C4-2B (cell line): ENCODE measurements at regions not wholly inside any gene's neighbourhood (a gene's known extent, or its start where the extent isn't known, plus 50 kb on each side); places are given as distances from the start of the nearest gene placed in this dataset.

ENCODE experiments used
- H3K27ac ChIP-seq: fragments of 450-650 bp; 2 replicates; pipeline ENCODE4 v1.5.1; 2017
- ZFX ChIP-seq: fragments of 450-650 bp; IDR thresholded peaks from 2 replicates; pipeline ENCODE4 v1.6.1; 2017
- TF ChIP-seq, protein P1 (sequence below): fragments of 450-650 bp; conservative IDR thresholded peaks from 2 replicates; pipeline ENCODE4 v1.5.1; 2017; ENCODE audit warnings: mild to moderate bottlenecking

- TF ChIP-seq, protein P1, sequence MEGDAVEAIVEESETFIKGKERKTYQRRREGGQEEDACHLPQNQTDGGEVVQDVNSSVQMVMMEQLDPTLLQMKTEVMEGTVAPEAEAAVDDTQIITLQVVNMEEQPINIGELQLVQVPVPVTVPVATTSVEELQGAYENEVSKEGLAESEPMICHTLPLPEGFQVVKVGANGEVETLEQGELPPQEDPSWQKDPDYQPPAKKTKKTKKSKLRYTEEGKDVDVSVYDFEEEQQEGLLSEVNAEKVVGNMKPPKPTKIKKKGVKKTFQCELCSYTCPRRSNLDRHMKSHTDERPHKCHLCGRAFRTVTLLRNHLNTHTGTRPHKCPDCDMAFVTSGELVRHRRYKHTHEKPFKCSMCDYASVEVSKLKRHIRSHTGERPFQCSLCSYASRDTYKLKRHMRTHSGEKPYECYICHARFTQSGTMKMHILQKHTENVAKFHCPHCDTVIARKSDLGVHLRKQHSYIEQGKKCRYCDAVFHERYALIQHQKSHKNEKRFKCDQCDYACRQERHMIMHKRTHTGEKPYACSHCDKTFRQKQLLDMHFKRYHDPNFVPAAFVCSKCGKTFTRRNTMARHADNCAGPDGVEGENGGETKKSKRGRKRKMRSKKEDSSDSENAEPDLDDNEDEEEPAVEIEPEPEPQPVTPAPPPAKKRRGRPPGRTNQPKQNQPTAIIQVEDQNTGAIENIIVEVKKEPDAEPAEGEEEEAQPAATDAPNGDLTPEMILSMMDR: no peak
- TF ChIP-seq ZFX: no peak
- no peak overlapping the region for H3K27ac ChIP-seq
Observed at GRCh38 chr4:79082997-79083396, 143.8 kb upstream of the PAQR3 start.

DNA sequence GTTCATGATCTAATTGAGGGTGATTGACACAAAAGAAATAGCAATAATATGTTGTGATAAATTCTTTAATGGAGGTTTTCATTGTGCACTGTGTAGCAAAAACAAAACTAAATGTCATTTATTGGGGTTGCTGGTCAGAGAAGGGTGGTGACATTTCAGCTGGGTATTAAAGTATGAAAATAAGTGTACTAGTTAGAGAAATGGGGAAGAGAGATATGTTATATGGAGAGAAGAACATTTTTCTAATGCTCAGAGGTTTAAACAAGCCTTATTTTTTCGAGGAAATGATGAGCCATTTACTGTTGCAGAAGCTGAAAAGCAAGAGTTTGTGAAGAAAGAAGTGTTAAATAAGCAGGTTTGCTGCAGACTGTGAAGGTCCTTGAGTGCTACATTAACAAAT is 142.7 kb upstream of the PAQR3 start:
- H3K27ac ChIP-seq: no peak overlapping the region
- TF ChIP-seq ZFX: no peak

- no peak overlapping the region for H3K27ac ChIP-seq
- no peak for TF ChIP-seq ZFX
- TF ChIP-seq, protein P1: no peak
Observed at GRCh38 chr4:79078339-79078738, 139.1 kb upstream of the PAQR3 start.

DNA sequence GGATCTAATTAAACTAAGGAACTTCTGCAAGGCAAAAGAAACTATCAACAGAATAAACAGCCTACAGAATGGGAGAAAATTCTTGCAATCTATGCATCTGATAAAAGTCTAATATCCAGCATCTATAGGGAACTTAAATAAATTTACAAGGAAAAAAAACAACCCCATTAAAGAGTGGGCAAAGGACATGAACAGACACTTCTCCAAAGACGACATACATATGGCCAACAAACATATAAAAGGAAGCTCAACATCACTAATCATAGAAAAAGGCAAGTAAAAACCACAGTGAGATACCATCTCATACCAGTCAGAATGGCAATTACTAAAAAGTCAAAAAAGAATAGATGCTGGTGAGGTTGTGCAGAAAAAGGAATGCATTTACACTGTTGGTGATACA is 134.8 kb upstream of the PAQR3 start:
- TF ChIP-seq, protein P1: no peak
- TF ChIP-seq ZFX: no peak
- no peak overlapping the region for H3K27ac ChIP-seq

GRCh38 chr4:79073471-79073870 is 134.2 kb upstream of the PAQR3 start:
- TF ChIP-seq, protein P1: no peak
- TF ChIP-seq ZFX: no peak

GRCh38 chr4:79065262-79065661 is 126.0 kb upstream of the PAQR3 start:
- TF ChIP-seq ZFX: no peak
- TF ChIP-seq, protein P1: no peak
- H3K27ac ChIP-seq: no peak overlapping the region

More at GRCh38 chr4:79073471-79073870, 134.2 kb upstream of the PAQR3 start:
- H3K27ac ChIP-seq: no peak overlapping the region

DNA sequence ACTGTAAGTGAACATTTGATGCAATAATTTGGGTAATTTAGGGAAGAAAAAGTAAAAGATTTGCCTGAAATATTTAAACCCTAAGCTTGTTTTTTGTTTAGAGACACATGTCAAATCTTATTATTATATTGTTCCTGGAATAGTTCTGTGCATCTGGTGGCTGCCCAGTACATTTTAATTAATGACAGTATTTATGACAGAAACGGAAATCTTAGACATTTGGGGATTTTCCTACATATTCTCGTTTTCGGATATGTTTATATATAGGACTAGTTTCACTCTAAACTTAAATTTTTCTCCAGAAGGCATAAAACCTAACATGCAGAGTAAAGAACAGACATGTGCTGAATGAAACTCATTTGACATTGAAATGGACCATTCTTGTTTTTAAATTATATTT is 125.6 kb upstream of the PAQR3 start:
- H3K27ac ChIP-seq: no peak overlapping the region
- TF ChIP-seq, protein P1: no peak
- no peak for TF ChIP-seq ZFX

- no peak overlapping the region for H3K27ac ChIP-seq
- TF ChIP-seq, protein P1: no peak
Observed at GRCh38 chr4:79059631-79060399, 120.6 kb upstream of the PAQR3 start.
